WTC11 (cell line): ENCODE measurements at regions not wholly inside any gene's neighbourhood (a gene's known extent, or its start where the extent isn't known, plus 50 kb on each side); places are given as distances from the start of the nearest gene placed in this dataset.

Experiments
- CBFB ChIP-seq: sonication (generic); formaldehyde crosslinking; IDR thresholded peaks from 2 replicates; pipeline ENCODE4 v1.8.1; 2022; ENCODE audit warnings: mild to moderate bottlenecking, low read depth, missing genetic modification reagents
- CTCF ChIP-seq: fragments of 200-600 bp; IDR thresholded peaks from 2 replicates; pipeline ENCODE4 v1.8.0; 2022; ENCODE audit warnings: antibody characterized with exemption
- FOXP1 ChIP-seq: sonication (generic); formaldehyde crosslinking; IDR thresholded peaks from 2 replicates; pipeline ENCODE4 v1.8.0; 2022; ENCODE audit warnings: missing genetic modification reagents, mild to moderate bottlenecking, moderate library complexity, borderline replicate concordance
- GABPB1 ChIP-seq: sonication (generic); formaldehyde crosslinking; IDR thresholded peaks from 2 replicates; pipeline ENCODE4 v1.8.1; 2023; ENCODE audit warnings: mild to moderate bottlenecking, missing genetic modification reagents
- PRRX2 ChIP-seq: fragments of 250-450 bp; sonication (Bioruptor Pico); IDR thresholded peaks from 2 replicates; pipeline ENCODE4 v1.8.0; 2021; ENCODE audit warnings: mild to moderate bottlenecking
- RELA ChIP-seq: sonication (generic); formaldehyde crosslinking; IDR thresholded peaks from 2 replicates; pipeline ENCODE4 v1.8.1; 2022; ENCODE audit warnings: missing genetic modification reagents, mild to moderate bottlenecking, borderline replicate concordance
- SP1 ChIP-seq: sonication (generic); formaldehyde crosslinking; conservative IDR thresholded peaks from 2 replicates; pipeline ENCODE4 v1.8.1; 2022; ENCODE audit warnings: missing genetic modification reagents
- ZNF232 ChIP-seq: sonication (generic); formaldehyde crosslinking; IDR thresholded peaks from 2 replicates; pipeline ENCODE4 v1.8.0; 2022; ENCODE audit warnings: mild to moderate bottlenecking, missing genetic modification reagents
- TF ChIP-seq, protein P1 (sequence below): sonication (generic); formaldehyde crosslinking; IDR thresholded peaks from 2 replicates; pipeline ENCODE4 v1.8.1; 2023; ENCODE audit warnings: mild to moderate bottlenecking, moderate library complexity, missing genetic modification reagents
- TF ChIP-seq, protein P2 (sequence below): sonication (generic); formaldehyde crosslinking; IDR thresholded peaks from 2 replicates; pipeline ENCODE4 v1.8.0; 2022; ENCODE audit warnings: mild to moderate bottlenecking, missing genetic modification reagents
- TF ChIP-seq, protein P3 (sequence below): sonication (generic); formaldehyde crosslinking; conservative IDR thresholded peaks from 2 replicates; pipeline ENCODE4 v1.8.1; 2022; ENCODE audit warnings: mild to moderate bottlenecking, missing genetic modification reagents

DNA sequence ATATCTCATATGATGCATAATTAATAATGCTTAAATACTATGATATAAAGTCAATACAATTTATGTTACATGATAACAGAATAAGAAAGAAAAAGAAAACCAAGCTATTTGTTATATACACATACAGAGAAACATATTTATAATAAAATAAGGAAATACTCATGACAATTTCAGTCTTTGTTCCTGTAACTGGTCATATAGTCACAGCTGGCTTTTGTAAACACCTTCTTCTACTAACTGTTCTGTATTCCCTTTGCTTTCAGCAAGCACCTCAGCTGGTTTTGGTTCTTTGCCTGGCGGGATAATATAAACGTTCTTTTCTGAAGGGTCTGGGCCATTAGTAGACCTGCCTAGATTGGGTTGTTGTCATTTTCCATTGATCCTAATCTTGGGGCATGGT lies 158.5 kb downstream of the COPS8 start:
- TF ChIP-seq CTCF (no peak), PRRX2 (no peak), ZNF232 (no peak), GABPB1 (CRISPR knock-in tag) (no peak), CBFB (CRISPR knock-in tag) (no peak), RELA (CRISPR knock-in tag) (no peak), SP1 (CRISPR knock-in tag) (no peak), FOXP1 (CRISPR knock-in tag) (no peak)
- TF ChIP-seq, protein P1, sequence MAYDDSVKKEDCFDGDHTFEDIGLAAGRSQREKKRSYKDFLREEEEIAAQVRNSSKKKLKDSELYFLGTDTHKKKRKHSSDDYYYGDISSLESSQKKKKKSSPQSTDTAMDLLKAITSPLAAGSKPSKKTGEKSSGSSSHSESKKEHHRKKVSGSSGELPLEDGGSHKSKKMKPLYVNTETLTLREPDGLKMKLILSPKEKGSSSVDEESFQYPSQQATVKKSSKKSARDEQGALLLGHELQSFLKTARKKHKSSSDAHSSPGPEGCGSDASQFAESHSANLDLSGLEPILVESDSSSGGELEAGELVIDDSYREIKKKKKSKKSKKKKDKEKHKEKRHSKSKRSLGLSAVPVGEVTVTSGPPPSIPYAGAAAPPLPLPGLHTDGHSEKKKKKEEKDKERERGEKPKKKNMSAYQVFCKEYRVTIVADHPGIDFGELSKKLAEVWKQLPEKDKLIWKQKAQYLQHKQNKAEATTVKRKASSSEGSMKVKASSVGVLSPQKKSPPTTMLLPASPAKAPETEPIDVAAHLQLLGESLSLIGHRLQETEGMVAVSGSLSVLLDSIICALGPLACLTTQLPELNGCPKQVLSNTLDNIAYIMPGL = no peak
- TF ChIP-seq, protein P2, sequence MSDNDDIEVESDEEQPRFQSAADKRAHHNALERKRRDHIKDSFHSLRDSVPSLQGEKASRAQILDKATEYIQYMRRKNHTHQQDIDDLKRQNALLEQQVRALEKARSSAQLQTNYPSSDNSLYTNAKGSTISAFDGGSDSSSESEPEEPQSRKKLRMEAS (CRISPR knock-in tag) = no peak
- TF ChIP-seq, protein P3, sequence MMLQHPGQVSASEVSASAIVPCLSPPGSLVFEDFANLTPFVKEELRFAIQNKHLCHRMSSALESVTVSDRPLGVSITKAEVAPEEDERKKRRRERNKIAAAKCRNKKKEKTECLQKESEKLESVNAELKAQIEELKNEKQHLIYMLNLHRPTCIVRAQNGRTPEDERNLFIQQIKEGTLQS (CRISPR knock-in tag) = no peak
